Fibroblast of villous mesenchyme (primary cell): ENCODE measurements at regions not wholly inside any gene's neighbourhood (a gene's known extent, or its start where the extent isn't known, plus 50 kb on each side); places are given as distances from the start of the nearest gene placed in this dataset.

Source experiments
- DNase-seq: peaks from one replicate; pipeline ENCODE4 v3.0.0-alpha.2; 2010; ENCODE audit warnings: low read depth
- H3K4me3 ChIP-seq: 2 replicates; pipeline ENCODE4 v1.5.1; 2011; ENCODE audit warnings: low read depth, mild to moderate bottlenecking, low read length
- CTCF ChIP-seq: IDR thresholded peaks from 2 replicates; pipeline ENCODE4 v1.5.1; 2012; ENCODE audit warnings: low read depth, mild to moderate bottlenecking, low read length; ENCODE audit not compliant: insufficient read depth

GRCh38 chr5:56585999-56586691 is 229.2 kb upstream of the MAP3K1 start:
- no peak for TF ChIP-seq CTCF
- DNase-seq: peak; percentile 82
- H3K4me3 ChIP-seq: no peak overlapping the region

- H3K4me3 ChIP-seq: no peak overlapping the region
- TF ChIP-seq CTCF: no peak
- peak; percentile 42 for DNase-seq
These were observed 229.9 kb upstream of the MAP3K1 start for GRCh38 chr5:56585461-56585860.

- no peak for TF ChIP-seq CTCF
- no peak for DNase-seq
- no peak overlapping the region for H3K4me3 ChIP-seq
These were observed 233.9 kb upstream of the MAP3K1 start for GRCh38 chr5:56581426-56581825.

GRCh38 chr5:56580864-56581263 is 234.5 kb upstream of the MAP3K1 start:
- no peak overlapping the region for H3K4me3 ChIP-seq
- no peak for TF ChIP-seq CTCF
- no peak for DNase-seq

- DNase-seq: no peak
- TF ChIP-seq CTCF: no peak
- H3K4me3 ChIP-seq: no peak overlapping the region
These were observed 239.5 kb upstream of the MAP3K1 start for GRCh38 chr5:56575821-56576220.

- peak; percentile 75 for DNase-seq
These were observed 240.6 kb upstream of the MAP3K1 start for GRCh38 chr5:56574778-56575177.

More at GRCh38 chr5:56574778-56575177, 240.6 kb upstream of the MAP3K1 start:
- TF ChIP-seq CTCF: no peak
- no peak overlapping the region for H3K4me3 ChIP-seq
